Activated effector memory CD4-positive, alpha-beta T cell treated with anti-CD3 and anti-CD28 coated beads, Interleukin-2, amount 50 U/mL, for 16 hours (primary cell): ENCODE measurements at regions not wholly inside any gene's neighbourhood (a gene's known extent, or its start where the extent isn't known, plus 50 kb on each side); places are given as distances from the start of the nearest gene placed in this dataset.
"Not testable (repeated sequence)": the region's sequence is repeated elsewhere in the genome, so short reads cannot be mapped to it uniquely, and the experiment has no call there.

Experiments used
- DNase-seq: peaks from one replicate; pipeline ENCODE4 v3.0.0-alpha.2; 2020

GRCh38 chr6:155882527-155883333, 427.1 kb upstream of the NOX3 start:
- DNase-seq = no peak

GRCh38 chr6:155881826-155882526, 426.3 kb upstream of the NOX3 start:
- DNase-seq = no peak

GRCh38 chr6:155880900-155881299, 425.3 kb upstream of the NOX3 start:
- no peak for DNase-seq

- no peak for DNase-seq
These were observed 417.3 kb upstream of the NOX3 start for GRCh38 chr6:155872961-155873360.

- no peak for DNase-seq
These were observed 412.0 kb upstream of the NOX3 start for GRCh38 chr6:155867682-155868081.

GRCh38 chr6:155866676-155867390, 411.2 kb upstream of the NOX3 start:
- not testable (repeated sequence) for DNase-seq

- DNase-seq = no peak
These were observed 406.2 kb upstream of the NOX3 start for GRCh38 chr6:155861821-155862220.

- DNase-seq = not testable (repeated sequence)
These were observed 403.3 kb upstream of the NOX3 start for GRCh38 chr6:155858906-155859305.

GRCh38 chr6:155854787-155855186, 399.1 kb upstream of the NOX3 start:
- no peak for DNase-seq

GRCh38 chr6:155853011-155853410, 397.4 kb upstream of the NOX3 start:
- no peak for DNase-seq

- DNase-seq = no peak
These were observed 394.8 kb upstream of the NOX3 start for GRCh38 chr6:155850408-155850841.

GRCh38 chr6:155847711-155848110, 392.1 kb upstream of the NOX3 start:
- DNase-seq = no peak

GRCh38 chr6:155837474-155837873, 381.8 kb upstream of the NOX3 start:
- DNase-seq = no peak

GRCh38 chr6:155832596-155832995, 377.0 kb upstream of the NOX3 start:
- no peak for DNase-seq

GRCh38 chr6:155830531-155830930, 374.9 kb upstream of the NOX3 start:
- DNase-seq = no peak

- no peak for DNase-seq
These were observed 374.0 kb upstream of the NOX3 start for GRCh38 chr6:155829646-155830045.

- no peak for DNase-seq
These were observed 373.4 kb upstream of the NOX3 start for GRCh38 chr6:155828989-155829388.

- no peak for DNase-seq
These were observed 363.1 kb upstream of the NOX3 start for GRCh38 chr6:155818698-155819097.

GRCh38 chr6:155813548-155813947, 357.9 kb upstream of the NOX3 start:
- no peak for DNase-seq

- no peak for DNase-seq
These were observed 351.6 kb upstream of the NOX3 start for GRCh38 chr6:155807243-155807642.

GRCh38 chr6:155801046-155801445, 345.4 kb upstream of the NOX3 start:
- no peak for DNase-seq

- DNase-seq = not testable (repeated sequence)
These were observed 343.2 kb upstream of the NOX3 start for GRCh38 chr6:155798876-155799275.

- DNase-seq = no peak
These were observed 339.6 kb upstream of the NOX3 start for GRCh38 chr6:155795173-155795796.
